Thymus (tissue), 11 donors: ENCODE measurements at regions not wholly inside any gene's neighbourhood (a gene's known extent, or its start where the extent isn't known, plus 50 kb on each side); places are given as distances from the start of the nearest gene placed in this dataset.

ENCODE experiments used
- DNase-seq, 9 donors: peaks; one replicate each; pipeline ENCODE4 v3.0.0-alpha.2; 2013; ENCODE audit warnings: low spot score in 9 of 9, low read depth in 6 of 9, missing footprints in 1 of 9
- H3K27ac ChIP-seq, 2 donors: one replicate each; pipeline ENCODE4 v1.5.1; 2013; ENCODE audit warnings: control low read depth in 1 of 2, low read depth in 1 of 2, low read length in 1 of 2, mild to moderate bottlenecking in 1 of 2, moderate library complexity in 1 of 2
- H3K27me3 ChIP-seq, 2 donors: one replicate each; pipeline ENCODE4 v1.5.1; 2013; ENCODE audit warnings: low read length in 1 of 2; ENCODE audit not compliant: control insufficient read depth in 2 of 2, insufficient read depth in 1 of 2
- H3K36me3 ChIP-seq, 2 donors: one replicate each; pipeline ENCODE4 v1.5.1; 2013; ENCODE audit warnings: low read length in 1 of 2, mild to moderate bottlenecking in 1 of 2, moderate library complexity in 1 of 2; ENCODE audit not compliant: control insufficient read depth in 2 of 2, insufficient read depth in 2 of 2
- H3K4me1 ChIP-seq, 2 donors: one replicate each; pipeline ENCODE4 v1.5.1; 2013; ENCODE audit warnings: low read length in 2 of 2; ENCODE audit not compliant: control insufficient read depth in 2 of 2, insufficient read depth in 2 of 2
- H3K4me3 ChIP-seq, 2 donors: one replicate each; pipeline ENCODE4 v1.5.1; 2013; ENCODE audit warnings: low read length in 2 of 2, control low read depth in 1 of 2, mild to moderate bottlenecking in 1 of 2
- H3K9me3 ChIP-seq, 2 donors: one replicate each; pipeline ENCODE4 v1.5.1; 2013; ENCODE audit warnings: low read length in 1 of 2, mild to moderate bottlenecking in 1 of 2; ENCODE audit not compliant: control insufficient read depth in 2 of 2, insufficient read depth in 1 of 2
- WGBS: extraction: QIAGEN DNeasy Blood & Tissue Kit; methylation state at CpG from one replicate; pipeline ENCODE4 v1.1.7; 2013; 5-methylcytosine and 5-hydroxymethylcytosine counted together
- donor health status: healthy.

- 92% methylated on average over 3 of the region's 3 CpGs for WGBS
- no peak overlapping the region for H3K27ac ChIP-seq
- DNase-seq: no peak
Observed at GRCh38 chr6:40717411-40718057, 130.4 kb upstream of the LRFN2 start.

GRCh38 chr6:40715570-40716403, 128.6 kb upstream of the LRFN2 start:
- H3K27ac ChIP-seq: no peak overlapping the region
- H3K9me3 ChIP-seq: no peaks in the 10 kb centered on the region
- H3K27me3 ChIP-seq: peaks cover 0 to 10% of the 10 kb centered on the region in 2 donors
- H3K4me1 ChIP-seq: peaks cover 4 to 9% of the 10 kb centered on the region in 2 donors
- H3K4me3 ChIP-seq: no peak overlapping the region
- no peak for DNase-seq
- 36% methylated on average over 12 of the region's 12 CpGs for WGBS
- H3K36me3 ChIP-seq: no peaks in the 10 kb centered on the region

More at GRCh38 chr6:40717411-40718057, 130.4 kb upstream of the LRFN2 start:
- Histone ChIP-seq H3K4me3 (no peak overlapping the region), H3K27me3 (peaks cover 0 to 10% of the 10 kb centered on the region in 2 donors), H3K4me1 (peaks cover 4 to 9% of the 10 kb centered on the region in 2 donors), H3K9me3 (no peaks in the 10 kb centered on the region), H3K36me3 (no peaks in the 10 kb centered on the region)

- no peak for DNase-seq
- no peak overlapping the region for H3K27ac ChIP-seq
- H3K4me3 ChIP-seq: no peak overlapping the region
- H3K27me3 ChIP-seq: peaks cover 0 to 10% of the 10 kb centered on the region in 2 donors
- WGBS: 95% methylated on average over 8 of the region's 8 CpGs
- no peaks in the 10 kb centered on the region for H3K36me3 ChIP-seq
- H3K4me1 ChIP-seq: peaks cover 4 to 6% of the 10 kb centered on the region in 2 donors
- no peaks in the 10 kb centered on the region for H3K9me3 ChIP-seq
Observed at GRCh38 chr6:40714576-40715564, 127.7 kb upstream of the LRFN2 start.

- H3K27ac ChIP-seq: no peak overlapping the region
- DNase-seq: no peak
- 97% methylated on average over 6 of the region's 6 CpGs for WGBS
- peaks cover 0 to 10% of the 10 kb centered on the region in 2 donors for H3K27me3 ChIP-seq
- no peak overlapping the region for H3K4me3 ChIP-seq
- no peaks in the 10 kb centered on the region for H3K9me3 ChIP-seq
- H3K4me1 ChIP-seq: no peaks in the 10 kb centered on the region
- no peaks in the 10 kb centered on the region for H3K36me3 ChIP-seq
Observed at GRCh38 chr6:40714143-40714542, 127.0 kb upstream of the LRFN2 start.

GRCh38 chr6:40713002-40713719, 126.0 kb upstream of the LRFN2 start:
- Histone ChIP-seq H3K27me3 (peaks cover 0 to 10% of the 10 kb centered on the region in 2 donors), H3K4me3 (no peak overlapping the region), H3K9me3 (no peaks in the 10 kb centered on the region), H3K4me1 (no peaks in the 10 kb centered on the region), H3K27ac (no peak overlapping the region), H3K36me3 (no peaks in the 10 kb centered on the region)
- no peak for DNase-seq
- 92% methylated on average over 10 of the region's 10 CpGs for WGBS

- no peaks in the 10 kb centered on the region for H3K4me1 ChIP-seq
- H3K27ac ChIP-seq: no peak overlapping the region
- no peak for DNase-seq
- no peak overlapping the region for H3K4me3 ChIP-seq
- WGBS: 58% methylated on average over 5 of the region's 5 CpGs
- H3K9me3 ChIP-seq: no peaks in the 10 kb centered on the region
- no peaks in the 10 kb centered on the region for H3K36me3 ChIP-seq
- H3K27me3 ChIP-seq: peaks cover 0 to 9% of the 10 kb centered on the region in 2 donors
Observed at GRCh38 chr6:40710626-40711330, 123.6 kb upstream of the LRFN2 start.

GRCh38 chr6:40708049-40708448, 120.9 kb upstream of the LRFN2 start:
- H3K27me3 ChIP-seq: peaks cover 0 to 2% of the 10 kb centered on the region in 2 donors
- WGBS: 87% methylated on average over 4 of the region's 4 CpGs
- H3K9me3 ChIP-seq: no peaks in the 10 kb centered on the region
- H3K4me3 ChIP-seq: no peak overlapping the region
- H3K36me3 ChIP-seq: no peaks in the 10 kb centered on the region
- H3K27ac ChIP-seq: no peak overlapping the region
- DNase-seq: no peak
- H3K4me1 ChIP-seq: no peaks in the 10 kb centered on the region

GRCh38 chr6:40706178-40706577, 119.0 kb upstream of the LRFN2 start:
- Histone ChIP-seq H3K9me3 (no peaks in the 10 kb centered on the region), H3K4me3 (no peak overlapping the region), H3K27ac (no peak overlapping the region), H3K27me3 (no peaks in the 10 kb centered on the region), H3K36me3 (no peaks in the 10 kb centered on the region), H3K4me1 (no peaks in the 10 kb centered on the region)
- DNase-seq: no peak
- 87% methylated on average over 1 of the region's 1 CpG for WGBS
